GM21528 (cell line): ENCODE measurements at regions not wholly inside any gene's neighbourhood (a gene's known extent, or its start where the extent isn't known, plus 50 kb on each side); places are given as distances from the start of the nearest gene placed in this dataset.

Experiments used
- ATAC-seq: cut with Tn5 transposase; IDR thresholded peaks from one replicate; pipeline ENCODE4 v1.9.1; 2021; ENCODE audit warnings: mild to moderate bottlenecking, moderate library complexity; ENCODE audit not compliant: unreplicated experiment, low FRiP score

- no peak for ATAC-seq
Observed at GRCh38 chr4:138032222-138032621, 209.9 kb downstream of the SLC7A11 start.

- no peak for ATAC-seq
Observed at GRCh38 chr4:138030375-138030774, 211.8 kb downstream of the SLC7A11 start.

GRCh38 chr4:138028923-138029322 is 213.2 kb downstream of the SLC7A11 start:
- no peak for ATAC-seq

GRCh38 chr4:138021139-138021830 is 220.9 kb downstream of the SLC7A11 start:
- ATAC-seq: no peak

- ATAC-seq: no peak
Observed at GRCh38 chr4:138014590-138015288, 227.4 kb downstream of the SLC7A11 start.

- no peak for ATAC-seq
Observed at GRCh38 chr4:138013625-138014024, 228.5 kb downstream of the SLC7A11 start.

GRCh38 chr4:138010639-138011038 is 231.5 kb downstream of the SLC7A11 start:
- peak; percentile 64 for ATAC-seq

- ATAC-seq: no peak
Observed at GRCh38 chr4:138007572-138007971, 234.6 kb downstream of the SLC7A11 start.

GRCh38 chr4:138005486-138005885 is 236.7 kb downstream of the SLC7A11 start:
- ATAC-seq: no peak

- peak; percentile 93 for ATAC-seq
Observed at GRCh38 chr4:138003248-138003647, 238.9 kb downstream of the SLC7A11 start.

GRCh38 chr4:137998666-137999429 is 243.3 kb downstream of the SLC7A11 start:
- ATAC-seq: no peak

- ATAC-seq: no peak
Observed at GRCh38 chr4:137997496-137997895, 244.7 kb downstream of the SLC7A11 start.

- no peak for ATAC-seq
Observed at GRCh38 chr4:137994853-137995252, 247.3 kb downstream of the SLC7A11 start.

- no peak for ATAC-seq
Observed at GRCh38 chr4:137993232-137993631, 248.9 kb downstream of the SLC7A11 start.

- no peak for ATAC-seq
Observed at GRCh38 chr4:137981277-137981676, 260.9 kb downstream of the SLC7A11 start.

- no peak for ATAC-seq
Observed at GRCh38 chr4:137980641-137981040, 261.5 kb downstream of the SLC7A11 start.

- ATAC-seq: no peak
Observed at GRCh38 chr4:137979938-137980337, 262.2 kb downstream of the SLC7A11 start.

- ATAC-seq: no peak
Observed at GRCh38 chr4:137968956-137969678, 273.0 kb downstream of the SLC7A11 start.

GRCh38 chr4:137967480-137968190 is 274.5 kb downstream of the SLC7A11 start:
- no peak for ATAC-seq

- no peak for ATAC-seq
Observed at GRCh38 chr4:137966504-137966903, 275.6 kb downstream of the SLC7A11 start.
